GM18907 (cell line): ENCODE measurements at regions not wholly inside any gene's neighbourhood (a gene's known extent, or its start where the extent isn't known, plus 50 kb on each side); places are given as distances from the start of the nearest gene placed in this dataset.
"Not testable (repeated sequence)": the region's sequence is repeated elsewhere in the genome, so short reads cannot be mapped to it uniquely, and the experiment has no call there.

ENCODE experiments used
- ATAC-seq: cut with Tn5 transposase; IDR thresholded peaks from one replicate; pipeline ENCODE4 v1.9.1; 2021; ENCODE audit warnings: mild to moderate bottlenecking, moderate library complexity; ENCODE audit not compliant: unreplicated experiment

DNA sequence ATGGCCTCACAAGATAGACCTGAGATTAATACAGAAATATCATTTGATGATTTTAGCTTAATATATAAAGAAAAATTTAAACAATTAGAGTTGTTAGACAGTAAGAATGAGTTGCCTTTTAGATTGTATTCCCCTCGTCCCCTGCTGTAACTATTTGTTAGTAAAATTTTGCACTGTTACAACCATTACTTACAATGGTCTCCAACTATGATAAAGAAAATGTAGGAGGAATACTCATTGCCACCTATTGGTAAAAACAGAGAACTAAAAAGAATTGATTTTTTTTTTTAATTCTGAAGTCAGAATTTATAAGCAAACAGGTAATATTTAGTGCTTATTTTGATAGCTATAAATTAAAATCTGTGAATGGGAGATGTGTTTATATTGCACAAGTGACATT lies 937.6 kb downstream of the TLE4 start:
- no peak for ATAC-seq

DNA sequence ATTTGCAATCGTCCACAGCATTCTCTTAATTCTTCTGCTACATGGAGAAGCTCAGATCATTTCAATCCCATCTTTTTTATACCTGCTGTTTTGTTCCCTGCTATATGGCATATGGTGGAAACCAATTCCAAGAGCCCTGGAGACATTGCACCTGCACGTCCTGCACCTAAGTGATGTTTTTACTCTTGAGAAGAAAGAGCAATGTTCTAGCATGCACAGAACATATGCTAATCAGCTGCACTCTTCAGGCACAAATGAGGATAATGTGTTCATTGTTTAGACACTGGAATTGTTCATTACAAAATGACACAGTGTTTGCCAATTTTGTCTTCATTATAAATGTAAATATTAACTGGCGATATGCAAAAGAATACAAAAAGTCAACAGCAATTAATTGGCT lies 935.8 kb downstream of the TLE4 start:
- no peak for ATAC-seq

- no peak for ATAC-seq
These were observed 933.0 kb downstream of the TLE4 start for GRCh38 chr9:80504601-80505230.

DNA sequence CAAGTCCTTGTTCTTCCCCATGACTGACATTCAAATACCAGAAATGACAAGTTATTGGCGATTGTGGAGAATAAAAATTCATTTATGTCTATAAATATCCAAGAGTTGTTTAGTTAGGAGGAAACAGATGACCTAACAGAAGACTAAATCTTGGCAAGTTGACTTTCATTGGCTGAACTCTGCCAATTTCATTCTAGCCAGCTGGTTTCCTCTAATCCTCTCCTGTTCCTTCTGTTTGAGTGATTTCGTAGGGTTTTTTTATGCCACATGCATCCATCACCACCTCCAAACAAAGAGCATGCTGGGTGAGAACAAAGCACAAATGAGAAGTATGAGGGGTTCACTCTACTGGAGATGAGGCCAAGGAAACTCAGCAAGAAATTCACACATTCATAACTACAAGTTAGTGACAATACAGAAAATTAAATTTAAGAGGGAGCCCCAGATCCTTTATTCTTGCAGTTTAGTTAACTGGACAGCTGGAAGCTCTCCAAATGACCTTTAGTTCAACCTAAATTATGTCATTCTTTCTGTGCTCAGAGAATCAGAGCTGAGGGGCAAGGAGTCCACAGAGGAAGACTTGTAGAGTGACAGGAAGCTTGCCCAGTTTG lies 932.0 kb downstream of the TLE4 start:
- no peak for ATAC-seq

- ATAC-seq: no peak
These were observed 930.5 kb downstream of the TLE4 start for GRCh38 chr9:80502306-80502705.

DNA sequence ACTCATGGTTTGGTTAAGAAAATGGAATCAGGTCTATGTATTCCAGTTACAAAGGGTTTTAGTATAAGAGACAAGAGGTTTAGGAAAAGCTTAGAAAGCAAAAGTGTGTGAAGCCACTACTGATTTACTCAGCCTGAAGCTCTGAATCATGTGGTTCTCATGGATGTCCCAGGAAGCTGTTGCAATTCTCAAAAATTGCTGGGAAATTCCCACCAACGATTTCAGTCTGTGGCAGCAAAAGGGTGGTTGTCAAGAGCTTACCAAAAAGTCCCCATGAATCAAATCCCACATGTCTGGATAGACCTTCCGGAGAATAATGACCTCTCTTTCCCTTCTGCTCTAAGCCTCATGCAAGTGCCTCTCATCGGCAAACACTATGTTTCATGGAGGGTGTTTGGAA lies 929.9 kb downstream of the TLE4 start:
- no peak for ATAC-seq

GRCh38 chr9:80500300-80500699 lies 928.5 kb downstream of the TLE4 start:
- no peak for ATAC-seq

- ATAC-seq: no peak
These were observed 926.3 kb downstream of the TLE4 start for GRCh38 chr9:80498001-80498555.

GRCh38 chr9:80496901-80497556 lies 925.3 kb downstream of the TLE4 start:
- ATAC-seq: no peak

DNA sequence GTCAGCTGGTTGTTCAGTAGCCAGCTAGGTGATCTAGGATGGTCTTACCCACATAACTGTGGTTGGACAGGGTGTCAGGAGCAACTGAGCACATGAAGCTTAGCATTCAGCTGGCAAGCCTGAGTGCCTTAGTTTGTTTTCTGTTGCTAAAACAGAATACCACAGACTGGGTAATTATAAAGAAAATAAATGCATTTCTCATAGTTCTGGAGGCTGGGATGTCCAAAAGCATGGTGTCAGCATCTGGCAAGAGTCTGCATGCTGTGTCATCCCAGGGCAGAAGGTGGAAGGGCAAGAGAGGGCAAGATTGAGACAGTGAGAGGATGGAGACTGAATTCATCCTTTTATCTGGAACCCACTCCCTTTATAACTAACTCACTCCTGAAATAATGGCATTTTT lies 921.5 kb downstream of the TLE4 start:
- no peak for ATAC-seq

- no peak for ATAC-seq
These were observed 920.5 kb downstream of the TLE4 start for GRCh38 chr9:80492221-80492620.

GRCh38 chr9:80491086-80491696 lies 919.4 kb downstream of the TLE4 start:
- no peak for ATAC-seq

DNA sequence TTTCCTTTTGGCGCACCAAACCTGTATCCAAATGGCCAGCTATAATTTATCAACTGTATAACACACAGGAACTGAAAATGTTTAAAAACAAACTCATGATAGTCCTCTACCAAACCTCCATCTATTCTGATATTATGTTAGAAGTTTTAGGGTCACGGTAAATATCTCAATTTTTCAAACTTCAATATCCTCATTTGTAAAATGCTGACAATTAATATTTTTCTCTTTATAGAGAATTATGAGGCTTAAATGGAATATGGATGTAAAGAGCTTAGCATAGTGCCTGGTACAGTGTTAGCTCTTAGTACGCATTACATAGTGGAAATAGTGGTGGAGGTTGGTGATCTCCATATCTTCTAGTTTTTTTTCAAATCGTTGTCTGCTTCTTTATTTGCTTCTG lies 917.6 kb downstream of the TLE4 start:
- no peak for ATAC-seq

- no peak for ATAC-seq
These were observed 913.9 kb downstream of the TLE4 start for GRCh38 chr9:80485420-80486250.

GRCh38 chr9:80482251-80482650 lies 910.5 kb downstream of the TLE4 start:
- not testable (repeated sequence) for ATAC-seq

GRCh38 chr9:80467632-80468031 lies 895.9 kb downstream of the TLE4 start:
- ATAC-seq: no peak

DNA sequence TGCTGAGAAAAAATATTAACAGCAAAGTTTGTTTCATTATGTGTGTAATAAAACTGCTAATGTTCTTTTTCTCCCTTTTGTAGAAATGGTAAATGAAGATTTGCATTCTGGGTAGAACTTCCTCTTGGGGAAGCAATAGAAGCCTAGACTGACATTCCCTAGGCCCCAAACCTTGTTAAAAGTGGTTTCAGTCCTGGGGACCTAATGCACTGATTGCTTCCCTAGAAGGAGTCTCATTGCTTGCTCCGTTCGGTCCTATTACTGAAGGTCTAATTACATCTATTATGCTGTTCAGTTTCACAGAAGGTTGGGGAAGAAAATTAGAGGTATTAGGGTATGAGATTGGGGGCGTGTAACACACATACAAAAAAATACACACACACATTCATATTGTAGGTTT lies 893.8 kb downstream of the TLE4 start:
- ATAC-seq: no peak

GRCh38 chr9:80449513-80449912 lies 877.7 kb downstream of the TLE4 start:
- no peak for ATAC-seq

DNA sequence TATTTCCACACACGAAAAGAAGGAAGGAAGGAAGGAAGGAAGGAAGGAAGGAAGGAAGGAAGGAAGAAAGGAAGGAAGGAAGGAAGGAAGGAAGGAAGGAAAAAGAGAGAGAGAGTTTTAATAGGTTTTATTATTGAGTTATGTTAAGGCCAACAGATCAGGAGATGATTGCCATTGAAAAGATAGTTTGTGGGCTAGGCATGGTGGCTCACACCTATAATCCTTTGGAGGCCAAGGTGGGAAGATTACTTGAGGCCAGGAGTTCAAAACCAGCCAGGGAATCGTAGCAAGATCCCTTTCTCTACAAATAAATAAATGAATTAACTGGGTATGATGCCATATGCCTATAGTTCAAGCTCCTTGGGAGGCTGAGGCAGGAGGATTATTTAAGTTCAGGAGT lies 877.2 kb downstream of the TLE4 start:
- ATAC-seq: no peak

- ATAC-seq: no peak
These were observed 876.1 kb downstream of the TLE4 start for GRCh38 chr9:80447876-80448275.

- no peak for ATAC-seq
These were observed 869.0 kb downstream of the TLE4 start for GRCh38 chr9:80440724-80441123.
